ENCODE measurements at regions not wholly inside any gene's neighbourhood (a gene's known extent, or its start where the extent isn't known, plus 50 kb on each side); places are given as distances from the start of the nearest gene placed in this dataset.
"Not testable (repeated sequence)": the region's sequence is repeated elsewhere in the genome, so short reads cannot be mapped to it uniquely, and the experiment has no call there.

DNA sequence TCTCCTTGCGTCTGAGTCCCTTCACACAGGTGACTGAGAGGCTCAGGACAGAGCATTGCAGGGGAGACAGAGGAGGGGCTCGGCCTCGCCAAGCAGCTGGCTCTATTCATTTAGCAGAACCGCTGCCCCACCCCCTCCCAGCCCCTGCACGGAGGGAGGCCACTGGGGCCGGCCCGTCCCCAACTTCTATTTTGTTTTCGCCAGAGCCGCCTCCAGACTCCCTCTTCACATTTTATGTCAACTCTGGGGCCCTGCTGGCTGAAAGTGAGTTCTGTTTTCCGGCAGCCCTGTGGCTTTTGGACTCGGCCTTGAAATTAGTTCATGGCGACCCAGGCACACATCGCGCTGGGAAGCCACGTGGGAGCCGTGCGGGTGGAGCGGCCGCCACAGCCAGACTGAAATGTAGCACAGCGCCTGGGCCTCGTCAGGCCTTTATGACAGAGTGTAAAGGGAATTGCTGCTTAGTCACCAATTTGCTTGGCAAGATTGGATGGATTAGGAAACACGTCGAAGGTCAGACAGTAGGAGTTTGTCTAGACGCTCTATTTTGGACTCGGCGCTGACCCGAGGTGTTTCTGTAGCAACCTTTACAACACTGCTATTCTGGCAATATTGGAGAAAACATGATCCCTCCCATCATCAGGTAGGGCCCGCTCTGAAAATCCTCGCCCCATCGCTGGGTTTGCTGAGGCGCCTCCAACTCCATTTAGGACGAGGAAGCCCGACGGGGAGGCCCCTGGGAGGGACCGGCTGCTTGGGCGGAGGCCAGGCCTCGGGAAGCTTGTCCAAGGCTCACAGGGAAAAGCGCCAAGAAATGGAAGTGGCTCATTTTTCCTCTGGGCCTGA lies 90.7 kb upstream of the CTDP1 start:
- TF ChIP-seq, protein P1, sequence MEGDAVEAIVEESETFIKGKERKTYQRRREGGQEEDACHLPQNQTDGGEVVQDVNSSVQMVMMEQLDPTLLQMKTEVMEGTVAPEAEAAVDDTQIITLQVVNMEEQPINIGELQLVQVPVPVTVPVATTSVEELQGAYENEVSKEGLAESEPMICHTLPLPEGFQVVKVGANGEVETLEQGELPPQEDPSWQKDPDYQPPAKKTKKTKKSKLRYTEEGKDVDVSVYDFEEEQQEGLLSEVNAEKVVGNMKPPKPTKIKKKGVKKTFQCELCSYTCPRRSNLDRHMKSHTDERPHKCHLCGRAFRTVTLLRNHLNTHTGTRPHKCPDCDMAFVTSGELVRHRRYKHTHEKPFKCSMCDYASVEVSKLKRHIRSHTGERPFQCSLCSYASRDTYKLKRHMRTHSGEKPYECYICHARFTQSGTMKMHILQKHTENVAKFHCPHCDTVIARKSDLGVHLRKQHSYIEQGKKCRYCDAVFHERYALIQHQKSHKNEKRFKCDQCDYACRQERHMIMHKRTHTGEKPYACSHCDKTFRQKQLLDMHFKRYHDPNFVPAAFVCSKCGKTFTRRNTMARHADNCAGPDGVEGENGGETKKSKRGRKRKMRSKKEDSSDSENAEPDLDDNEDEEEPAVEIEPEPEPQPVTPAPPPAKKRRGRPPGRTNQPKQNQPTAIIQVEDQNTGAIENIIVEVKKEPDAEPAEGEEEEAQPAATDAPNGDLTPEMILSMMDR (conservative IDR thresholded peaks at IDR 0.05; ENCODE audit: low read depth, low read length) = no peak
- no peak overlapping the region for H3K4me3 ChIP-seq (ENCODE audit: low read length)
- no peak for DNase-seq (ENCODE audit: low read depth)

DNA sequence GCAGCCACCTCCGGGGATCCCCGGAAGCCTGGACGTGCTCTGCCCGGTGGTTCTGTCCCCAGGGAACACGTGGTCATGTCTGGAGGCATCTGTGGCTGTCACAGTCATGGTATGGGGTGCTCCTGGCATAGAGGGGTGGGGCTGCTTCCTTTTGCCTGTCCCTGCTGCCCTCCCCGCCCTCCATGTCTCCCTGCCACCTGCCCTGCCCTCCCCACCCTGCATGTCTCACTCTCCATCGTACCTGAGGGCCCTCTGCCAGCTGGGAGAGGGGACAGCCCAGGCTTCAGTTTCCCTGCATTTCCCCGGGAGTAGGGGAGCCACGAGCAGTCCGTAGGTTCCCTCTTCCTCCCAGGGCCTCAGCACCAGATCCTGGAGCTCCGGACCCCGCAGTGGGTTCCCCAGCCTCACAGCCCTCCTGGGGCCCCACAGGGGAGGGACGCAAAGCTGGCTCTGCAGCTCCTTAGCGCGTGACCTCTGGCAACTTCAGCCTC lies 90.0 kb upstream of the CTDP1 start:
- no peak overlapping the region for H3K4me3 ChIP-seq (ENCODE audit: low read length)
- no peak for DNase-seq (ENCODE audit: low read depth)
- TF ChIP-seq, protein P1 (conservative IDR thresholded peaks at IDR 0.05; ENCODE audit: low read depth, low read length) = no peak

DNA sequence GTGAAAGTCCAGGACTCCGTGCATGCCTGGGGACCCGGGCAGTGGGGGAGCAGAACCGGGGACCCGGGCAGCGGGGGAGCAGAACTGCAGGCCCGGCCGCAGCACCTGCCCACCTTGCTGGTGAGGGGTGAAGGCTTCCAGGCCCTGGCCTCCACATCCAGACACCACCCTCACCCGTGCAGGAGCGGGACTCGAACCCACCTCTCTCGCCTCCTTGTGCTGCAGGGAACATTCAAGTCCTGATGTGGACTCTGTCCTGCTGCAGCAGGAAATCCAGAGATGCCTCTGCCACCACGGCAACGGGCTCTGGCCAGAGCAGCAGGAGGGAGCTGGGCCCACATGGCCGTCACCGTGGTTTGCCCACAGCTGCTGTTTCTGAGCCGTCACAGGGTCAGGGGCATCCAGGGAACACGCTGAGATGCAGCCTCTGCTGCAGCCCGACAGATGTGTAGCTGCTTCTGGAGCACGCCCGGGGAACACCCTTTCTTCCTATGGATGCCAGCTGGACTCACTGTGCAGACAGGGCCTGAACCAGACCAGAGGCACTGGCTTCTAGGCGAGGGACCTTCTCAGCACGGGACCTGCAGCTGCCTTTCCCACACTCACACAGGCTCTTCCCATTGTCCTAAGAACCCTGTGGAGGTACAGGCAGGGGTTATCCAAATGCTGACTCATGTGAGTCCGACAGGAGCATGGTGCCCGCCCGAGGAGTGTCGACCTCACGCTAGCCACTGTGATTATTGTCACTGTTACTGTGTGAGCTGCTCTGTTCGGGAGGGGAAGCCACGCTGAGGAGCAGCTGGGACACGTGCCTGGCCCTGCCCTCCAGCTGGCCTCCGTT lies 89.2 kb upstream of the CTDP1 start:
- TF ChIP-seq, protein P1 (conservative IDR thresholded peaks at IDR 0.05; ENCODE audit: low read depth, low read length) = no peak
- H3K4me3 ChIP-seq (ENCODE audit: low read length) = no peak overlapping the region
- DNase-seq (ENCODE audit: low read depth) = no peak

DNA sequence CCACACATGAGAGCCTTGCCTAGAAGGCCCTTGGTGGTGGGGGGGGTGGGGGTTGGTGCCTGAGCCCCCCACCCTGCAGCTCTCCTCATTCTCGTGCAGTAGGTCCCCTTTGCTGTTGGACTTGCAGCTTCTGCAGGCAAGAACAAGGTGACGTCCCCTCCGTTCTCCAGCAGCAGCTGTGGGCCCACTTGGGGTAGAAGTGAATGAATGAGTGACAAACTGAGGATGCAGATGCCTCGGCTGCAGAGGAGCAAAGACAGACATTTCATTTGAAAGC lies 88.6 kb upstream of the CTDP1 start:
- no peak for DNase-seq (ENCODE audit: low read depth)
- no peak overlapping the region for H3K4me3 ChIP-seq (ENCODE audit: low read length)
- TF ChIP-seq, protein P1 (conservative IDR thresholded peaks at IDR 0.05; ENCODE audit: low read depth, low read length) = no peak

DNA sequence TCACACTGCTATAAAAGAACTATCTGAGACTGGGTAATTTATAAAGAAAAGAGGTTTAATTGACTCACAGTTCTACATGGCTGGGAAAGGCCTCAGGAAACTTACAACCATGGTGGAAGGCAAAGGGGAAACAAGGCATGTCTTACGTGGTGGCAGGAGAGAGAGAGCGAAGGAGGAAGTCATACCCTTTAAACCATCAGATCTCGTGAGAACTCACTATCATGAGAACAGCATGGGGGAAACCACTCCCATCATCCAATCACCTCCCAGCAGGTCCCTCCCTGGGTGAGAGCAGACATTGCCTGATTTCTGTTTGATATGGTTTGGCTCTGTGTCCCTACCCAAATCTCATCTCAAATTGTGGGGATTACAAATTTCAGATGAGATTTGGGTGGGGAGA lies 86.9 kb upstream of the CTDP1 start:
- H3K4me3 ChIP-seq (ENCODE audit: low read length); DNase-seq (ENCODE audit: low read depth): not testable (repeated sequence)

DNA sequence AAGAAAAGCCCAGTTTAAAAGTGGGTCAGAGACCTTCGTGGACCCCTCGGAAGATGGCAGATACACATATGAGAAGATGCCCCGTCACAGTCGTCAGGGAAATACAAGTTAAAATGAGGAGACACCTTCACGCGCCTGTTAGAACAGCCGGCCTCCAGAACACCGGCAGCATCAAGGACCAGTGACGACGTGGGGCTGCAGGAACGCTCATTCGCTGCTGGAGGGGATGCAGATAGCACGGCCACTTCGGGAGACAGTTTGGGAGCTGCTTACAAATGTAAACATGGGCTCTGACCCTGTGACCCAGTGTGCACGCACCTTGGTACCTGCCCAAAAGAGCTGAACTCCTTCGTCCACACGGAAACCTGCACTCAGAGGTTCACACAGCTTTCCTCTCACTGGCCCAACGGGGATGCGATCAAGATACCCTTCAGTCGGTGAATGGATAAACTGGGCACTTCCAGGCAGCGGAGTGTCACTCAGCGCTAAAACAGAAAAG lies 83.7 kb upstream of the CTDP1 start:
- no peak for DNase-seq (ENCODE audit: low read depth)
- H3K4me3 ChIP-seq (ENCODE audit: low read length) = no peak overlapping the region
- TF ChIP-seq, protein P1 (conservative IDR thresholded peaks at IDR 0.05; ENCODE audit: low read depth, low read length) = no peak

DNA sequence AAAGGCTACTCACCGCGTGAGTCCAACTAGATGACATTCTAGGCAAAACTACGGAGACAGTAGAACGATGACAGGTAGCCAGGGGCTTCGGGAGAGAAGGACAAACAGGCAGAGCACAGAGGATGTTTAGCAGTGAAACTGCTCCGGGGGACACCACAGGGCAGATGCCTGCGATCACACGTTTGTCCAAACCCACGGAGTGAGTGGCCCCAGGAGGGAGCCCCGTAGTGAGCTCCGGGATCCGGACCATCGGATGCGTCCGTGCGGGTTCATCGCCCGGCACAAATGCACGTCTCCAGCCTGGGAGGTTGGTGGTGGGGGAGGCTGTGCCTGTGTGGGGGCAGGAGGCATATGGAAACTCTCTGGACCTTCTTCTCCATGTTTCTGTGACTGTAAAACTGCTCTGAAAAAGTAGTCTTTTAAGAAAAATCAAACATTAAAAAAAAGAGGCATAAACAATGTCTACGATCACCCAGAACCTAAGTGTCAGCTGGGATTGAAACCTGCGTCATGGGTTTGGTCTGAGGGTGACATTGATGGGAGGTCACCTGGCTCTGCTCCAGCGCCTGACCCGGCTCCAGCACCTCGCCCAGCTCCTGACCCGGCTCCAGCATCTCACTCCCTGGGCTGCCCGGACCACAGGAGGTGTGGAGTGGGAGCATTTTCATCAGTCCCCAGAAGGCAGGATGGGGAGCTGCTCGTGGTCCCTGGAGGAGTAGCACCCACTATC lies 83.0 kb upstream of the CTDP1 start:
- no peak for DNase-seq (ENCODE audit: low read depth)
- H3K4me3 ChIP-seq (ENCODE audit: low read length) = no peak overlapping the region
- TF ChIP-seq, protein P1 (conservative IDR thresholded peaks at IDR 0.05; ENCODE audit: low read depth, low read length) = no peak

Measured in retinal pigment epithelial cell (primary cell).